ENCODE measurements at regions not wholly inside any gene's neighbourhood (a gene's known extent, or its start where the extent isn't known, plus 50 kb on each side); places are given as distances from the start of the nearest gene placed in this dataset.

GRCh38 chr12:107560899-107561285, 124.7 kb upstream of the PWP1 start:
- DNase-seq (ENCODE audit: insufficient read length, low spot score) = no peak
- no peak for FAIRE-seq

GRCh38 chr12:107564946-107565345, 120.7 kb upstream of the PWP1 start:
- no peak for FAIRE-seq
- DNase-seq (ENCODE audit: insufficient read length, low spot score) = no peak

DNA sequence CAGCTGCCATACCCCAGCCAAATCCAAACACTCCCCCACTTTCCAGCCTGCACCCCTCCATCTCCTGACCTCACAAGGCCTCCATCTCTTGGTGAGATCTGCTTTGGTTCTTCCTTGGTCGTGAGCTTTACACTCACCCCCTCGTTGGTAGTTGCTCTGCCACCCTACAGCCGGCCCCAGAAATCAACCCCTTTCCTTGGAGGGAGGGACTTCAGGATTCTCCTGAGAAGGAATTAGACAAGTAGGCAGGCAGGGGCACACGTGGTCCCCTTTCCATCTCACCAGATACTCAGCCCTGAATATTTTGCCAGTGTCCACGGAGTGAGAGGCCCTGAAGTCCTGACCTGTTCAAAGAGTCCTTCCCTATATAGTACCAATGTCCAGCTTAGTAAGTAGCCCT, 120.0 kb upstream of the PWP1 start:
- DNase-seq (ENCODE audit: insufficient read length, low spot score) (no peak), FAIRE-seq (no peak)

DNA sequence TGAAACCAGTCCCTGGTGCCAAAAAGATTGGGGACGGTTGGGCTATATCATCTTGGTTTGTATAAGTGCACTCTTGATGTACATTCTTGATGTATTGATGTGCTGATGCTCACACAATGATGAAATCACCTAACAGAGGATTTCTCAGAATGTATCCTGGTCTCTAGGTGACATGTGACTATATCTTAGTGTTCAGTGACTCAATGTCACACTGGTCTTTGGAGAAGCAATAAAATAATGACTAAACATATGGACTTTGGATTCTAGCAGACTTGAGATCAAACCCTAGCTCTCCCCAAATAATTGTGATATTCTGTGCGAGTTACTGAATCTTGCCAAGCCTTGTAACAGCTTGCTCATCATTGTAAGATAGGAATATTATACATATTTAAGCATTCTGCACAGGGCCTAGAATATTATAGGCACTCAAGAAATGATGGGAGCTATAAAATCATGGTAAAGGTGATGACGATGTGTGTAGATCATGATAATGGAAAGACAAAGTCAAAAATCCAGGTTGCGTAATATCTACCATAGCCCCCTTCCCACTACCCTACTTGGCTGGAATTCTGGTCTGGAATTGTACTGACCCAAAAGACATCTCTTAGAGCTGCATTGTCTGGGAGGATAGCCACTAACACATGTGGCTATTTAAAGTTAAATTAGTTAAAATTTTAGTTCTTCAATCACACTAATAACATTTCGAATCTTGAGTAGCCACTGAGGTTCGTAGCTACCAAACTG, 117.6 kb upstream of the PWP1 start:
- DNase-seq (ENCODE audit: insufficient read length, low spot score) = no peak
- FAIRE-seq = no peak

- FAIRE-seq = no peak
- DNase-seq (ENCODE audit: insufficient read length, low spot score) = no peak
Observed at GRCh38 chr12:107568718-107569117, 116.9 kb upstream of the PWP1 start.

- DNase-seq (ENCODE audit: insufficient read length, low spot score) (no peak), FAIRE-seq (no peak)
Observed at GRCh38 chr12:107570721-107571120, 114.9 kb upstream of the PWP1 start.

DNA sequence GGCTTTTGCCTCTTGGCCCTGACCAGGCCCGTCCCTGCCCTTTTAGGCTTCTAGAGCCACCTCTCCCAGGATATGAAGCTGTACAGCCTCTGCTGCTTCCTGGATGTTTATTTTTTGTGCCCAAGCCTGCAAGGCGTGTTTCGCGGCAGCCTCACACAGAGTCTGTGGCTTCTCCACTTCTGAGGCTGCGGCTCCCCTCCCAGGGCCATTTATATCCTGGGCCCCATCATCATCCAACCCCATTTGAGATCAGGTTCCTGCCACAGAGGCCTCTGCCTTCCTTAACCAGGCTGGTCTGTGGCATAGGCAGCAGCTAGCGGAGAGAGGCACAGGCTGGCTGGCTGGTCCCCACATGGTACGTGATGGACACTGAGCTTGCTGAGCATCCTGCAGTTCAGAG, 114.1 kb upstream of the PWP1 start:
- no peak for DNase-seq (ENCODE audit: insufficient read length, low spot score)

GRCh38 chr12:107574691-107575090, 110.9 kb upstream of the PWP1 start:
- FAIRE-seq (no peak), DNase-seq (ENCODE audit: insufficient read length, low spot score) (no peak)

More for the DNA sequence above, 114.1 kb upstream of the PWP1 start:
- no peak for FAIRE-seq

- FAIRE-seq (no peak), DNase-seq (ENCODE audit: insufficient read length, low spot score) (no peak)
Observed at GRCh38 chr12:107580750-107581618, 104.6 kb upstream of the PWP1 start.

GRCh38 chr12:107581619-107582015, 104.0 kb upstream of the PWP1 start:
- DNase-seq (ENCODE audit: insufficient read length, low spot score) (no peak), FAIRE-seq (no peak)

DNA sequence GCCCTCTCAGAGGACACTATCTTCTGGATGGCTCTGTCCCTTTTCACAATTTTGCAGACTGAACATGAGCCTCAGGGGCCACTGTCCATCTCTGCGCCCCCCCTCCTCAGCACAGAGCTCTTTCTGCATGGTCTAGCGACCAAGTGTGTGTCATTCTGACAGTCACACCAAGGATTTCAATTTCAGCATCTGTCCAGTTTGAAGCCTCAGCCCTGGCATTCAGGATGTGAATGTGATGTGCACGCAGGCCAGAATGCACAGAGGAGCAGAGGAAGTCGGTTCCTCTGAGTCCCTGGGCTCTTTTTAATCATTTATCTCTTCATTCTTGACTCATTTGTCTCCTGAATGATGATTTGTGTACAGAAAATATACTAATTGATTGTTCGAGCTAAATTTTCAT, 102.0 kb upstream of the PWP1 start:
- DNase-seq (ENCODE audit: insufficient read length, low spot score) = no peak
- no peak for FAIRE-seq

DNA sequence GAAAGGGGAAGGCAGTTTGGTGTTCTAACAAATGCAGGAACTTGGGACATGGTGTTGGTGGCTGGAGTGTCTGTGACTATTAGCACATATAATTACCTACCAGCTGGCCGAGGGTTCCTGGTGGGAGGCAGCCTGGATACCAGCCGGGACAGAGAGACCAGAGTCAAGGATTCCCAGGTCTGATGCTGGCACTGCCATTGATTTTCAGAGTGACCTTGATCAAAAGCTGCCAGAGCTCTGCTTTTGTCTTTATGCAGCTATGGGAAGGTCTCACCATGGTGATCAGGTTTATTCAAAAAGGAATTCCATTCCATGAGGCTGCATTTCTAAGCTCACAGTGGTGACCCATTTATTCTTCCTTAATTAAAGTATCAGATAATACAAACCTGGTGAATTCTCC, 101.0 kb upstream of the PWP1 start:
- FAIRE-seq = no peak
- DNase-seq (ENCODE audit: insufficient read length, low spot score) = no peak

DNA sequence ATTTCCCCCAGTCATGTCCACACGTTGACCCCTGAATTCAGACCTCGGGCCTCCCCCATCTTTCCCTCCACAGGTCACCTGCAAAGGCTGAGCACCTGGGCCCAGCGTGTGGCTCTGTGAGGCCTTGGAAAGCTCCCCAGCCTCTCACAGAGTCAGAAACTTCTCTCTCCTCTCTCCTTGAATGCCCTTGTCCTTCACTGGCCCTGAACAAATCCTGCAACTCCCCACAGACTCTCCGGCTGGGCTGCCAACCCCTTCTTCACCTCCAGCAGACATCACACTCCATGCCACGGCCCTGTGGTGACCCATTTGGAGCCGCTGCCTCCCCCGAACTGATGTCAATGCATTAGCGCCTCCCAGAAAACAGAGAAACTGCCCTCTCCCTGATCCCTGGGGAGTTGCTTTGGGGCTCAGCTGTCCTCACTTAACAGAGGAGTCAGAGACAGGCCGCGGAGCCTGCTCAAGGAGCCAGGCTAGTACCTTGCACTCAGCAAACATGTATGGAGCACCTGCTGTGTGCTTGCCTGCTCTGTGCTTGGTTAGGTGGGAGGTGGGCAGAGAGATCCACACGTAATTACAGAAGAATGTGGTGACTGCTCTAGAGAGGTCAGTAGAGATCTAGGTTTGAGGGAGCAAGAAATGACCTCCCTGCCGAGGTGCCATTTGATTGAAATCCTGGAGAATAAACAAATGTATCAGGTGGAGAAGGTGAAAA, 99.2 kb upstream of the PWP1 start:
- DNase-seq (ENCODE audit: insufficient read length, low spot score) (no peak), FAIRE-seq (no peak)

- FAIRE-seq (no peak), DNase-seq (ENCODE audit: insufficient read length, low spot score) (no peak)
Observed at GRCh38 chr12:107590413-107590812, 95.2 kb upstream of the PWP1 start.

GRCh38 chr12:107590814-107591375, 94.7 kb upstream of the PWP1 start:
- DNase-seq (ENCODE audit: insufficient read length, low spot score) (no peak), FAIRE-seq (no peak)

GRCh38 chr12:107593713-107594381, 91.8 kb upstream of the PWP1 start:
- DNase-seq (ENCODE audit: insufficient read length, low spot score) = no peak
- no peak for FAIRE-seq

DNA sequence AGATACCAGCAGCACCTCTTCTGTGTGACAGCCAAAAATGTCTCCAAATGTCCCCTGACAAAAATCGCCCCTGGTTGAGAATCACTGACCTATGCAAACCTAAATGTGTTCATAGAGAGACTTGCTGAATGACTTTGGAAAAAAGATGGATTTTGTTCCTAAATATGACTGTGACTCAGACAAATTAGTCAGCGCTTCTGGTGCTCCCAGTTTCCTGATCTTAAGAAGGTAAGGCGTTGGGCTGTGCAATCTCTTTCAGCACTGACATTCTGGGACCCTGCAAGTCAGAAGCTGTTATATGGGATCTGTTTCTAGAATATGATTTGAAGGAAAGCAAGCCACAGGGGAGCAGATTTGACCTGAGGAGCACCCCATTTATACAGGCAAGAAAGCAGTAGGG, 90.6 kb upstream of the PWP1 start:
- FAIRE-seq (no peak), DNase-seq (ENCODE audit: insufficient read length, low spot score) (no peak)

DNA sequence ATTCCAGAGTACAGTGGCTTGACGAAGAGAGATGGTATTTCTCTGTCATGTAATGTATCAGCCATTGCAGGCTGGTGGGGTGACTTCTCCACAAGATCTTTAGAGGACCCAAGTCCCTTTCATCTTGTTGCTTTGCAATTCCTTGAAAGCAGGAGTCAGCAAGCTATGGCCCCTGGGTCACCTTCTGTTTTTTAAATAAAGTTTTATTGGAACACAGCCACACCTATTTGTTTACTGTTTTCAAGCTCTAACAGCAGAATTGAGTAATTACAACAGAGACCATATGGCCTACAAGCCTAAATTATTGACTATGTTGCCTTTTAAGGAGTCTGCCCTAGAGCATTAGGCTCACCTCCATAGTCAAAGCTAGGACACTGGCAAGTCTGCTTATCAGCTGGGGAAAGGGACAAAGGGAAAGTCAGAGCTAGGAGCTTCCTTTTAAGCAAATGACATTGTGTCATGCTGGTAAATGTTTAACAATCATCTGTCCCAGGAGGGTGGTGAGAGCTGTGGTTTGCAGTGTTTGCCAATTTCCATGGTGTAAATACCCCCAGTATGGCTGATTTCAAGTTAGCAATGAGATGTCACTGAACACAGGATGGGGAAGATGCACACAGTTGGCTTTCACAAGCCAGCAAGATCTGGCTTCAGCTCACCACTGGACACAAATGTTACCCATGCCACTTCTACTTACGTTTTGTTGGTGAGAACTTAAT, 87.7 kb upstream of the PWP1 start:
- no peak for DNase-seq (ENCODE audit: insufficient read length, low spot score)
- FAIRE-seq = no peak

DNA sequence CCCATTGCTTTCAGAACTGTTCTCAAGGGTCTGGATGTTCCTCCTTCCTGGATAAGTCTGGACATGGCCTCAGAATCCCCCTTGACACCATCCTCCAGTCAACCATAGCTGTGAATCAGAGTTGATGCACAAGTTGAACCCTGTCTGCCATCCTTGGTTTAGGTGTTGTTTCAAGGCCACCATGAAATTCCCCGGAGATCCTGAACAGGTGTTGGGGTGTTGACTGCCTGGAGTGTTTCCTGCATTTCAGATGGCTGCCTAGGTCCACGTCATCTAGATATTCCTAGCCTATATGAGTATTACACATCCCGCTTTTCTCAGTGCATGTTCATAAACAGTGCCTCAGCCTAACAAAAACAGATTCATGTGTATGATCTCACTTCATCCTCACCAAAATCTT, 86.7 kb upstream of the PWP1 start:
- no peak for DNase-seq (ENCODE audit: insufficient read length, low spot score)
- no peak for FAIRE-seq

GRCh38 chr12:107600581-107601144, 84.9 kb upstream of the PWP1 start:
- no peak for FAIRE-seq
- no peak for DNase-seq (ENCODE audit: insufficient read length, low spot score)

All from HTR-8/SVneo (cell line).